ENCODE measurements at regions not wholly inside any gene's neighbourhood (a gene's known extent, or its start where the extent isn't known, plus 50 kb on each side); places are given as distances from the start of the nearest gene placed in this dataset.

- H3K4me2 ChIP-seq (ENCODE audit: low read depth, low read length, poor library complexity, severe bottlenecking), result no peak overlapping the region
Measured at GRCh38 chr5:5573798-5574380, 151.4 kb downstream of the ICE1 start.

GRCh38 chr5:5572976-5573797, 150.7 kb downstream of the ICE1 start:
- H3K36me3 ChIP-seq (ENCODE audit: insufficient read depth, low read length), result no peaks in the 10 kb centered on the region
- H3K9ac ChIP-seq (ENCODE audit: low read length), result no peak overlapping the region
- no peak overlapping the region for H3K4me3 ChIP-seq (ENCODE audit: low read length)
- H3K79me2 ChIP-seq (ENCODE audit: low read length), result no peaks in the 10 kb centered on the region
- no peaks in the 10 kb centered on the region for H3K27me3 ChIP-seq (ENCODE audit: low read length)
- H3K9me3 ChIP-seq (ENCODE audit: low read length), result no peaks in the 10 kb centered on the region
- H2AFZ ChIP-seq (ENCODE audit: low read length), result no peak overlapping the region
- no peak for DNase-seq
- no peaks in the 10 kb centered on the region for H4K20me1 ChIP-seq (ENCODE audit: insufficient read depth, low read depth, low read length)
- no peaks in the 10 kb centered on the region for H3K9me2 ChIP-seq (replicated peaks; ENCODE audit: insufficient read depth, low read length)
- no peaks in the 10 kb centered on the region for H3K4me1 ChIP-seq (ENCODE audit: low read length)
- H3K27ac ChIP-seq (ENCODE audit: low read length), result no peak overlapping the region
- H3K4me2 ChIP-seq (ENCODE audit: low read depth, low read length, poor library complexity, severe bottlenecking), result no peak overlapping the region

More at GRCh38 chr5:5573798-5574380, 151.4 kb downstream of the ICE1 start:
- H2AFZ ChIP-seq (ENCODE audit: low read length), result no peak overlapping the region
- H3K4me1 ChIP-seq (ENCODE audit: low read length), result no peaks in the 10 kb centered on the region
- DNase-seq, result no peak
- no peaks in the 10 kb centered on the region for H3K9me3 ChIP-seq (ENCODE audit: low read length)
- H3K27ac ChIP-seq (ENCODE audit: low read length), result no peak overlapping the region
- no peaks in the 10 kb centered on the region for H3K9me2 ChIP-seq (replicated peaks; ENCODE audit: insufficient read depth, low read length)
- no peak overlapping the region for H3K9ac ChIP-seq (ENCODE audit: low read length)
- H3K4me3 ChIP-seq (ENCODE audit: low read length), result no peak overlapping the region
- H3K79me2 ChIP-seq (ENCODE audit: low read length), result no peaks in the 10 kb centered on the region
- no peaks in the 10 kb centered on the region for H3K27me3 ChIP-seq (ENCODE audit: low read length)
- H4K20me1 ChIP-seq (ENCODE audit: insufficient read depth, low read depth, low read length), result no peaks in the 10 kb centered on the region
- H3K36me3 ChIP-seq (ENCODE audit: insufficient read depth, low read length), result no peaks in the 10 kb centered on the region

- Histone ChIP-seq H3K9ac (ENCODE audit: low read length) (no peak overlapping the region), H3K27me3 (ENCODE audit: low read length) (no peaks in the 10 kb centered on the region), H3K4me2 (ENCODE audit: low read depth, low read length, poor library complexity, severe bottlenecking) (no peak overlapping the region), H3K9me3 (ENCODE audit: low read length) (no peaks in the 10 kb centered on the region), H4K20me1 (ENCODE audit: insufficient read depth, low read depth, low read length) (no peaks in the 10 kb centered on the region), H3K36me3 (ENCODE audit: insufficient read depth, low read length) (no peaks in the 10 kb centered on the region), H3K27ac (ENCODE audit: low read length) (no peak overlapping the region), H3K4me3 (ENCODE audit: low read length) (no peak overlapping the region), H2AFZ (ENCODE audit: low read length) (no peak overlapping the region), H3K79me2 (ENCODE audit: low read length) (no peaks in the 10 kb centered on the region), H3K4me1 (ENCODE audit: low read length) (no peaks in the 10 kb centered on the region), H3K9me2 (replicated peaks; ENCODE audit: insufficient read depth, low read length) (no peaks in the 10 kb centered on the region)
- no peak for DNase-seq
Measured at GRCh38 chr5:5572010-5572865, 149.8 kb downstream of the ICE1 start.

- no peaks in the 10 kb centered on the region for H3K4me1 ChIP-seq (ENCODE audit: low read length)
- H3K4me2 ChIP-seq (ENCODE audit: low read depth, low read length, poor library complexity, severe bottlenecking), result no peak overlapping the region
- no peaks in the 10 kb centered on the region for H3K9me3 ChIP-seq (ENCODE audit: low read length)
- no peaks in the 10 kb centered on the region for H3K9me2 ChIP-seq (replicated peaks; ENCODE audit: insufficient read depth, low read length)
- H3K27me3 ChIP-seq (ENCODE audit: low read length), result no peaks in the 10 kb centered on the region
- H3K27ac ChIP-seq (ENCODE audit: low read length), result no peak overlapping the region
- no peak overlapping the region for H2AFZ ChIP-seq (ENCODE audit: low read length)
- no peaks in the 10 kb centered on the region for H3K36me3 ChIP-seq (ENCODE audit: insufficient read depth, low read length)
- no peak overlapping the region for H3K4me3 ChIP-seq (ENCODE audit: low read length)
- no peak for DNase-seq
- no peaks in the 10 kb centered on the region for H4K20me1 ChIP-seq (ENCODE audit: insufficient read depth, low read depth, low read length)
- H3K79me2 ChIP-seq (ENCODE audit: low read length), result no peaks in the 10 kb centered on the region
- H3K9ac ChIP-seq (ENCODE audit: low read length), result no peak overlapping the region
Measured at GRCh38 chr5:5570646-5571045, 148.2 kb downstream of the ICE1 start.

GRCh38 chr5:5564898-5565297, 142.4 kb downstream of the ICE1 start:
- H3K4me2 ChIP-seq (ENCODE audit: low read depth, low read length, poor library complexity, severe bottlenecking), result no peak overlapping the region
- H3K9me2 ChIP-seq (replicated peaks; ENCODE audit: insufficient read depth, low read length), result no peaks in the 10 kb centered on the region
- DNase-seq, result no peak
- no peaks in the 10 kb centered on the region for H3K36me3 ChIP-seq (ENCODE audit: insufficient read depth, low read length)
- H3K27me3 ChIP-seq (ENCODE audit: low read length), result no peaks in the 10 kb centered on the region
- no peaks in the 10 kb centered on the region for H3K4me1 ChIP-seq (ENCODE audit: low read length)
- no peak overlapping the region for H2AFZ ChIP-seq (ENCODE audit: low read length)
- H3K79me2 ChIP-seq (ENCODE audit: low read length), result no peaks in the 10 kb centered on the region
- no peak overlapping the region for H3K4me3 ChIP-seq (ENCODE audit: low read length)
- no peaks in the 10 kb centered on the region for H3K9me3 ChIP-seq (ENCODE audit: low read length)
- H3K27ac ChIP-seq (ENCODE audit: low read length), result no peak overlapping the region
- no peaks in the 10 kb centered on the region for H4K20me1 ChIP-seq (ENCODE audit: insufficient read depth, low read depth, low read length)
- no peak overlapping the region for H3K9ac ChIP-seq (ENCODE audit: low read length)

- no peak for DNase-seq
- Histone ChIP-seq H3K79me2 (ENCODE audit: low read length) (no peaks in the 10 kb centered on the region), H3K4me1 (ENCODE audit: low read length) (no peaks in the 10 kb centered on the region)
Measured at GRCh38 chr5:5560016-5560415, 137.5 kb downstream of the ICE1 start.

GRCh38 chr5:5558638-5559527, 136.4 kb downstream of the ICE1 start:
- Histone ChIP-seq H3K4me2 (ENCODE audit: low read depth, low read length, poor library complexity, severe bottlenecking) (no peak overlapping the region), H3K36me3 (ENCODE audit: insufficient read depth, low read length) (no peaks in the 10 kb centered on the region), H3K79me2 (ENCODE audit: low read length) (no peaks in the 10 kb centered on the region), H3K9ac (ENCODE audit: low read length) (no peak overlapping the region), H4K20me1 (ENCODE audit: insufficient read depth, low read depth, low read length) (no peaks in the 10 kb centered on the region), H2AFZ (ENCODE audit: low read length) (no peak overlapping the region), H3K4me1 (ENCODE audit: low read length) (no peaks in the 10 kb centered on the region), H3K9me3 (ENCODE audit: low read length) (no peaks in the 10 kb centered on the region), H3K9me2 (replicated peaks; ENCODE audit: insufficient read depth, low read length) (no peaks in the 10 kb centered on the region), H3K27me3 (ENCODE audit: low read length) (no peaks in the 10 kb centered on the region), H3K4me3 (ENCODE audit: low read length) (no peak overlapping the region), H3K27ac (ENCODE audit: low read length) (no peak overlapping the region)
- DNase-seq, result no peak

More at GRCh38 chr5:5560016-5560415, 137.5 kb downstream of the ICE1 start:
- Histone ChIP-seq H4K20me1 (ENCODE audit: insufficient read depth, low read depth, low read length) (no peaks in the 10 kb centered on the region), H2AFZ (ENCODE audit: low read length) (no peak overlapping the region), H3K27ac (ENCODE audit: low read length) (no peak overlapping the region), H3K36me3 (ENCODE audit: insufficient read depth, low read length) (no peaks in the 10 kb centered on the region), H3K9ac (ENCODE audit: low read length) (no peak overlapping the region), H3K9me3 (ENCODE audit: low read length) (no peaks in the 10 kb centered on the region), H3K4me3 (ENCODE audit: low read length) (no peak overlapping the region), H3K27me3 (ENCODE audit: low read length) (no peaks in the 10 kb centered on the region), H3K4me2 (ENCODE audit: low read depth, low read length, poor library complexity, severe bottlenecking) (no peak overlapping the region), H3K9me2 (replicated peaks; ENCODE audit: insufficient read depth, low read length) (no peaks in the 10 kb centered on the region)
